ENCODE measurements at regions not wholly inside any gene's neighbourhood (a gene's known extent, or its start where the extent isn't known, plus 50 kb on each side); places are given as distances from the start of the nearest gene placed in this dataset.

DNA sequence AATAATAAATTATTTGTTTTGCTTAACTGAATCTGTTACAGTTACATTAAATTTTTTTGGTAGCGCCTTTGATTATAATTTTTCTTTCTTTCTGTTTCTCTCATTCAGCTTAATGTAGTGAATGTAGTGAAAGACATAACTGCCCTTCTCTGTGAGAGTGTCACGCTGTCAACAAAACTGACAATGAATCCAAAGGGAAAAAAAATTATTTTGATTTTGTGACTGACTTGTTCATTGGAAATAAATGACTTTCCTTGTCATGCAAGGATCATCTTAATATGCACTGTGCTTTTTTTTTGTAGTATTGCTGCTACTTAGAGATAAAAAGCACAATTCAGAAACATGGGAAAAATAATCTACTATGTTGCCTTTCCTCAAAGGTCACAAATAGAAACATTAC, 1196.4 kb downstream of the PCDH17 start:
- TF ChIP-seq, protein P1, sequence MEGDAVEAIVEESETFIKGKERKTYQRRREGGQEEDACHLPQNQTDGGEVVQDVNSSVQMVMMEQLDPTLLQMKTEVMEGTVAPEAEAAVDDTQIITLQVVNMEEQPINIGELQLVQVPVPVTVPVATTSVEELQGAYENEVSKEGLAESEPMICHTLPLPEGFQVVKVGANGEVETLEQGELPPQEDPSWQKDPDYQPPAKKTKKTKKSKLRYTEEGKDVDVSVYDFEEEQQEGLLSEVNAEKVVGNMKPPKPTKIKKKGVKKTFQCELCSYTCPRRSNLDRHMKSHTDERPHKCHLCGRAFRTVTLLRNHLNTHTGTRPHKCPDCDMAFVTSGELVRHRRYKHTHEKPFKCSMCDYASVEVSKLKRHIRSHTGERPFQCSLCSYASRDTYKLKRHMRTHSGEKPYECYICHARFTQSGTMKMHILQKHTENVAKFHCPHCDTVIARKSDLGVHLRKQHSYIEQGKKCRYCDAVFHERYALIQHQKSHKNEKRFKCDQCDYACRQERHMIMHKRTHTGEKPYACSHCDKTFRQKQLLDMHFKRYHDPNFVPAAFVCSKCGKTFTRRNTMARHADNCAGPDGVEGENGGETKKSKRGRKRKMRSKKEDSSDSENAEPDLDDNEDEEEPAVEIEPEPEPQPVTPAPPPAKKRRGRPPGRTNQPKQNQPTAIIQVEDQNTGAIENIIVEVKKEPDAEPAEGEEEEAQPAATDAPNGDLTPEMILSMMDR (conservative IDR thresholded peaks at IDR 0.05): no peak
- TF ChIP-seq EZH2 (IDR thresholded peaks at IDR 0.05; ENCODE audit: low read depth): no peak
